Fibroblast of lung (primary cell): ENCODE measurements at regions not wholly inside any gene's neighbourhood (a gene's known extent, or its start where the extent isn't known, plus 50 kb on each side); places are given as distances from the start of the nearest gene placed in this dataset.

Experiments
- EZH2 ChIP-seq: IDR thresholded peaks from 2 replicates; pipeline ENCODE4 v1.5.1; 2012; ENCODE audit warnings: low read length, control low read depth, mild to moderate bottlenecking; ENCODE audit errors: missing control alignments
- TF ChIP-seq, protein P1 (sequence below), 2 donors: IDR thresholded peaks in 1 of 2; conservative IDR thresholded peaks in 1 of 2; 1 replicate in 1 of 2; 2 replicates in 1 of 2; pipeline ENCODE4 v1.5.1; 2011 to 2012; ENCODE audit warnings: low read length in 2 of 2, control low read depth in 1 of 2, inconsistent platforms in 1 of 2, low read depth in 1 of 2, mild to moderate bottlenecking in 1 of 2

DNA sequence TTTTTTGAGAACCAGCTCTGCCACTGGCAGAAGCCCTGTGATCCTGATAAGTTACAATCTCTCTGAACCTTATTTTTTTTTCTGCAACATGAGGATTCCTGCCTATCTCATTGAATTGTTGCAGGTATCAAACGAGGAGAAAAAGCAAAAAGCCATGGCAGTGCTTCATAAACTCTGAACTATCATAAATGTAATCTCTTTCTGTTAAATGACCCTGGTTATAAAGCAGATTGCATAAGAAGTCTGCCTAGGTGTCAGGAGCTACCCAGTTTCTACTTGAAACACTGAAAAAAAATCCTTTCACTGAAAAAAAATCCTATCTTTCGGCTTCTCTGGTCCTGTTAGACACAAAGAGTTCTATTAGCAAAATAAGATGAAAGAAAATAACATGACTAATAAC, 172.7 kb downstream of the FAM43A start:
- TF ChIP-seq, protein P1, sequence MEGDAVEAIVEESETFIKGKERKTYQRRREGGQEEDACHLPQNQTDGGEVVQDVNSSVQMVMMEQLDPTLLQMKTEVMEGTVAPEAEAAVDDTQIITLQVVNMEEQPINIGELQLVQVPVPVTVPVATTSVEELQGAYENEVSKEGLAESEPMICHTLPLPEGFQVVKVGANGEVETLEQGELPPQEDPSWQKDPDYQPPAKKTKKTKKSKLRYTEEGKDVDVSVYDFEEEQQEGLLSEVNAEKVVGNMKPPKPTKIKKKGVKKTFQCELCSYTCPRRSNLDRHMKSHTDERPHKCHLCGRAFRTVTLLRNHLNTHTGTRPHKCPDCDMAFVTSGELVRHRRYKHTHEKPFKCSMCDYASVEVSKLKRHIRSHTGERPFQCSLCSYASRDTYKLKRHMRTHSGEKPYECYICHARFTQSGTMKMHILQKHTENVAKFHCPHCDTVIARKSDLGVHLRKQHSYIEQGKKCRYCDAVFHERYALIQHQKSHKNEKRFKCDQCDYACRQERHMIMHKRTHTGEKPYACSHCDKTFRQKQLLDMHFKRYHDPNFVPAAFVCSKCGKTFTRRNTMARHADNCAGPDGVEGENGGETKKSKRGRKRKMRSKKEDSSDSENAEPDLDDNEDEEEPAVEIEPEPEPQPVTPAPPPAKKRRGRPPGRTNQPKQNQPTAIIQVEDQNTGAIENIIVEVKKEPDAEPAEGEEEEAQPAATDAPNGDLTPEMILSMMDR (conservative IDR thresholded peaks at IDR 0.05 in 1 of 2, IDR thresholded peaks at IDR 0.05 in 1 of 2; ENCODE audit: low read depth in 1 of 2, low read length in 2 of 2): no peak
- no peak for TF ChIP-seq EZH2
